Glutamatergic neuron (in vitro differentiated cells): ENCODE measurements at regions not wholly inside any gene's neighbourhood (a gene's known extent, or its start where the extent isn't known, plus 50 kb on each side); places are given as distances from the start of the nearest gene placed in this dataset.

Experiments used
- DNase-seq: peaks from one replicate; pipeline ENCODE4 v3.0.0; 2022
- H3K27ac Mint-ChIP-seq: one replicate; pipeline ENCODE4 v1.8.0; 2020; ENCODE audit warnings: mild to moderate bottlenecking, mixed read lengths, inconsistent platforms; ENCODE audit not compliant: unreplicated experiment
- H3K27me3 Mint-ChIP-seq: one replicate; pipeline ENCODE4 v1.8.0; 2020; ENCODE audit warnings: mild to moderate bottlenecking, moderate library complexity, mixed read lengths, inconsistent platforms; ENCODE audit not compliant: unreplicated experiment
- H3K36me3 Mint-ChIP-seq: one replicate; pipeline ENCODE4 v1.8.0; 2020; ENCODE audit warnings: mild to moderate bottlenecking, mixed read lengths, inconsistent platforms; ENCODE audit not compliant: unreplicated experiment
- H3K4me1 Mint-ChIP-seq: one replicate; pipeline ENCODE4 v1.8.0; 2020; ENCODE audit warnings: mild to moderate bottlenecking, low read depth, mixed read lengths, inconsistent platforms; ENCODE audit not compliant: unreplicated experiment
- H3K4me3 Mint-ChIP-seq: one replicate; pipeline ENCODE4 v1.8.0; 2020; ENCODE audit warnings: mild to moderate bottlenecking, mixed read lengths, inconsistent platforms; ENCODE audit not compliant: unreplicated experiment
- H3K9me3 Mint-ChIP-seq: one replicate; pipeline ENCODE4 v1.8.0; 2020; ENCODE audit warnings: mild to moderate bottlenecking, moderate library complexity, mixed read lengths, inconsistent platforms; ENCODE audit not compliant: unreplicated experiment
- CTCF ChIP-seq: fragments of 200-600 bp; sonication (generic); IDR thresholded peaks from one replicate; pipeline ENCODE4 v1.5.0; 2021; ENCODE audit not compliant: partially characterized antibody, unreplicated experiment

- Mint-ChIP-seq H3K27ac (no peak overlapping the region), H3K36me3 (no peaks in the 10 kb centered on the region), H3K4me3 (no peak overlapping the region), H3K27me3 (no peaks in the 10 kb centered on the region), H3K4me1 (peaks cover 4% of the 10 kb centered on the region), H3K9me3 (no peaks in the 10 kb centered on the region)
- TF ChIP-seq CTCF: no peak
- no peak for DNase-seq
These were observed 163.6 kb downstream of the SPRY2 start for GRCh38 chr13:80177327-80177726.

- H3K36me3 Mint-ChIP-seq: no peaks in the 10 kb centered on the region
- TF ChIP-seq CTCF: no peak
- no peaks in the 10 kb centered on the region for H3K27me3 Mint-ChIP-seq
- no peak overlapping the region for H3K4me3 Mint-ChIP-seq
- no peaks in the 10 kb centered on the region for H3K4me1 Mint-ChIP-seq
- no peak overlapping the region for H3K27ac Mint-ChIP-seq
- H3K9me3 Mint-ChIP-seq: no peaks in the 10 kb centered on the region
- DNase-seq: no peak
These were observed 167.7 kb downstream of the SPRY2 start for GRCh38 chr13:80173224-80173623.

GRCh38 chr13:80171096-80171495, 169.8 kb downstream of the SPRY2 start:
- Mint-ChIP-seq H3K9me3 (peaks cover 1% of the 10 kb centered on the region), H3K4me1 (no peaks in the 10 kb centered on the region)

GRCh38 chr13:80168089-80168850, 172.7 kb downstream of the SPRY2 start:
- H3K27ac Mint-ChIP-seq: no peak overlapping the region
- H3K9me3 Mint-ChIP-seq: peaks cover 4% of the 10 kb centered on the region
- no peak overlapping the region for H3K4me3 Mint-ChIP-seq
- H3K27me3 Mint-ChIP-seq: no peaks in the 10 kb centered on the region
- no peaks in the 10 kb centered on the region for H3K4me1 Mint-ChIP-seq
- TF ChIP-seq CTCF: no peak
- no peak for DNase-seq
- H3K36me3 Mint-ChIP-seq: no peaks in the 10 kb centered on the region

More at GRCh38 chr13:80171096-80171495, 169.8 kb downstream of the SPRY2 start:
- no peak overlapping the region for H3K27ac Mint-ChIP-seq
- H3K27me3 Mint-ChIP-seq: no peaks in the 10 kb centered on the region
- no peak for TF ChIP-seq CTCF
- no peak for DNase-seq
- H3K36me3 Mint-ChIP-seq: no peaks in the 10 kb centered on the region
- no peak overlapping the region for H3K4me3 Mint-ChIP-seq

GRCh38 chr13:80166352-80166751, 174.6 kb downstream of the SPRY2 start:
- Mint-ChIP-seq H3K4me1 (no peaks in the 10 kb centered on the region), H3K36me3 (no peaks in the 10 kb centered on the region), H3K4me3 (no peak overlapping the region), H3K9me3 (peaks cover 4% of the 10 kb centered on the region), H3K27me3 (no peaks in the 10 kb centered on the region), H3K27ac (no peak overlapping the region)
- no peak for DNase-seq
- TF ChIP-seq CTCF: no peak
